NB4 (cell line): ENCODE measurements at regions not wholly inside any gene's neighbourhood (a gene's known extent, or its start where the extent isn't known, plus 50 kb on each side); places are given as distances from the start of the nearest gene placed in this dataset.

Experiments
- CTCF ChIP-seq: IDR thresholded peaks from one replicate; pipeline ENCODE4 v1.5.1; 2012; ENCODE audit warnings: low read depth, low read length
- MAX ChIP-seq: IDR thresholded peaks from 2 replicates; pipeline ENCODE4 v1.6.1; 2011; ENCODE audit warnings: low read depth, low read length
- MYC ChIP-seq: IDR thresholded peaks from 2 replicates; pipeline ENCODE4 v1.6.1; 2011; ENCODE audit warnings: low read depth, low read length
- POLR2A ChIP-seq: IDR thresholded peaks from 2 replicates; pipeline ENCODE4 v1.6.1; 2011; ENCODE audit warnings: mild to moderate bottlenecking; ENCODE audit not compliant: insufficient read length; ENCODE audit errors: extremely low read depth

- TF ChIP-seq CTCF (no peak), POLR2A (no peak), MAX (no peak), MYC (no peak)
Observed at GRCh38 chr6:130534627-130535026, 168.8 kb downstream of the TMEM200A start.
